HEK293 (cell line): ENCODE measurements at regions not wholly inside any gene's neighbourhood (a gene's known extent, or its start where the extent isn't known, plus 50 kb on each side); places are given as distances from the start of the nearest gene placed in this dataset.

ENCODE experiments used
- CTCF ChIA-PET: fragments of 350-600 bp; formaldehyde crosslinking; extraction: SDS; loops from one replicate; lab custom pipeline; 2021; ENCODE audit warnings: antibody characterized with exemption; lab: Yijun Ruan, JAX
- POLR2A ChIA-PET: fragments of 300-600 bp; formaldehyde crosslinking; extraction: SDS; loops from one replicate; lab custom pipeline; 2020; ENCODE audit warnings: antibody characterized with exemption, inconsistent platforms; lab: Yijun Ruan, JAX
- H3K27ac ChIP-seq: fragments of 200-500 bp; sonication (Bioruptor generic); 2 replicates; pipeline ENCODE4 v1.5.1; 2014; ENCODE audit warnings: low read depth, low read length, control low read depth, inconsistent platforms; ENCODE audit errors: extremely low read depth
- H3K36me3 ChIP-seq, 2 experiments: fragments of 200-500 bp in 1 of 2; sonication (Bioruptor generic) in 1 of 2; 1 replicate in 1 of 2; 2 replicates in 1 of 2; pipeline ENCODE4 v1.5.1; 2014 to 2017; ENCODE audit warnings: inconsistent platforms in 2 of 2, low read length in 2 of 2; ENCODE audit not compliant: control insufficient read depth in 2 of 2, insufficient read depth in 1 of 2
- H3K4me1 ChIP-seq: fragments of 200-500 bp; sonication (Bioruptor generic); 2 replicates; pipeline ENCODE4 v1.5.1; 2014; ENCODE audit warnings: mild to moderate bottlenecking, low read length, inconsistent platforms; ENCODE audit not compliant: control insufficient read depth, insufficient read depth
- H3K4me3 ChIP-seq: 2 replicates; pipeline ENCODE4 v1.5.1; 2011; ENCODE audit warnings: low read depth, mild to moderate bottlenecking, control low read depth, low read length, moderate library complexity
- H3K9me3 ChIP-seq: fragments of 200-500 bp; sonication (Bioruptor generic); 2 replicates; pipeline ENCODE4 v1.5.1; 2014; ENCODE audit warnings: low read depth, low read length, inconsistent platforms; ENCODE audit not compliant: control insufficient read depth, insufficient read depth
- FEZF1 ChIP-seq: fragments of 450-650 bp; formaldehyde crosslinking; IDR thresholded peaks from 2 replicates; pipeline ENCODE4 v1.5.1; 2016; ENCODE audit warnings: missing biosample characterization, missing genetic modification characterization
- KLF10 ChIP-seq: fragments of 450-650 bp; IDR thresholded peaks from 2 replicates; pipeline ENCODE4 v1.5.1; 2018; ENCODE audit warnings: missing biosample characterization, mild to moderate bottlenecking, missing genetic modification characterization
- KLF16 ChIP-seq: fragments of 450-650 bp; formaldehyde crosslinking; IDR thresholded peaks from 2 replicates; pipeline ENCODE4 v1.5.1; 2017; ENCODE audit warnings: missing biosample characterization, missing genetic modification characterization
- SCRT2 ChIP-seq: fragments of 450-650 bp; formaldehyde crosslinking; IDR thresholded peaks from 2 replicates; pipeline ENCODE4 v1.5.1; 2016; ENCODE audit warnings: missing biosample characterization, missing genetic modification characterization
- TCF7L2 ChIP-seq: IDR thresholded peaks from 2 replicates; pipeline ENCODE4 v1.6.1; 2011; ENCODE audit warnings: low read depth, mild to moderate bottlenecking, inconsistent platforms, low read length, moderate library complexity, borderline replicate concordance
- ZBTB44 ChIP-seq: fragments of 450-650 bp; IDR thresholded peaks from 2 replicates; pipeline ENCODE4 v1.5.1; 2018; ENCODE audit warnings: missing biosample characterization, mild to moderate bottlenecking, missing genetic modification characterization
- ZFP69B ChIP-seq: fragments of 450-650 bp; formaldehyde crosslinking; IDR thresholded peaks from 2 replicates; pipeline ENCODE4 v1.5.1; 2016; ENCODE audit warnings: missing biosample characterization, missing genetic modification characterization
- ZIC2 ChIP-seq: fragments of 450-650 bp; formaldehyde crosslinking; IDR thresholded peaks from 2 replicates; pipeline ENCODE4 v1.5.1; 2016; ENCODE audit warnings: missing biosample characterization, missing genetic modification characterization
- ZNF138 ChIP-seq: fragments of 450-650 bp; formaldehyde crosslinking; IDR thresholded peaks from 2 replicates; pipeline ENCODE4 v1.5.1; 2016; ENCODE audit warnings: missing biosample characterization, missing genetic modification characterization, borderline replicate concordance
- ZNF19 ChIP-seq: fragments of 450-650 bp; formaldehyde crosslinking; IDR thresholded peaks from 2 replicates; pipeline ENCODE4; 2016; ENCODE audit warnings: missing biosample characterization, missing genetic modification characterization, low read depth
- ZNF2 ChIP-seq: fragments of 450-650 bp; formaldehyde crosslinking; IDR thresholded peaks from 2 replicates; pipeline ENCODE4 v1.5.1; 2016; ENCODE audit warnings: missing biosample characterization, missing genetic modification characterization
- ZNF202 ChIP-seq: fragments of 450-650 bp; formaldehyde crosslinking; IDR thresholded peaks from 2 replicates; pipeline ENCODE4 v1.5.1; 2016; ENCODE audit warnings: missing biosample characterization, missing genetic modification characterization, borderline replicate concordance
- ZNF223 ChIP-seq: fragments of 450-650 bp; formaldehyde crosslinking; IDR thresholded peaks from 2 replicates; pipeline ENCODE4 v1.5.1; 2016; ENCODE audit warnings: missing biosample characterization, missing genetic modification characterization
- ZNF354C ChIP-seq: fragments of 450-650 bp; formaldehyde crosslinking; IDR thresholded peaks from 2 replicates; pipeline ENCODE4 v1.5.1; 2016; ENCODE audit warnings: missing biosample characterization, missing genetic modification characterization, low read depth, borderline replicate concordance
- ZNF473 ChIP-seq: fragments of 450-650 bp; formaldehyde crosslinking; IDR thresholded peaks from 2 replicates; pipeline ENCODE4 v1.5.1; 2017; ENCODE audit warnings: missing biosample characterization, missing genetic modification characterization
- ZNF596 ChIP-seq: fragments of 450-650 bp; IDR thresholded peaks from 2 replicates; pipeline ENCODE4 v1.5.0; 2018; ENCODE audit warnings: missing biosample characterization, mild to moderate bottlenecking, missing genetic modification characterization, moderate library complexity
- ZNF610 ChIP-seq: fragments of 450-650 bp; formaldehyde crosslinking; IDR thresholded peaks from 2 replicates; pipeline ENCODE4 v1.5.1; 2016; ENCODE audit warnings: missing biosample characterization, missing genetic modification characterization, borderline replicate concordance
- ZNF626 ChIP-seq: fragments of 450-650 bp; sonication (Bioruptor Pico); formaldehyde crosslinking; IDR thresholded peaks from 2 replicates; pipeline ENCODE4 v1.5.1; 2018; ENCODE audit warnings: missing biosample characterization, missing genetic modification characterization, inconsistent platforms
- ZNF658 ChIP-seq: fragments of 450-650 bp; formaldehyde crosslinking; IDR thresholded peaks from 2 replicates; pipeline ENCODE4; 2016; ENCODE audit warnings: missing biosample characterization, missing genetic modification characterization
- ZNF701 ChIP-seq: fragments of 450-650 bp; formaldehyde crosslinking; IDR thresholded peaks from 2 replicates; pipeline ENCODE4 v1.5.1; 2016; ENCODE audit warnings: missing biosample characterization, missing genetic modification characterization
- ZNF777 ChIP-seq: fragments of 450-650 bp; formaldehyde crosslinking; IDR thresholded peaks from 2 replicates; pipeline ENCODE4 v1.5.1; 2017; ENCODE audit warnings: missing biosample characterization, missing genetic modification characterization, borderline replicate concordance
- ZSCAN4 ChIP-seq: fragments of 450-650 bp; formaldehyde crosslinking; IDR thresholded peaks from 2 replicates; pipeline ENCODE4 v1.5.1; 2017; ENCODE audit warnings: missing biosample characterization, missing genetic modification characterization
- TF ChIP-seq, protein P1 (sequence below): fragments of 450-650 bp; formaldehyde crosslinking; IDR thresholded peaks from 2 replicates; pipeline ENCODE4 v1.5.1; 2016; ENCODE audit warnings: missing biosample characterization, missing genetic modification characterization, low read depth
- TF ChIP-seq, protein P2 (sequence below): fragments of 450-650 bp; formaldehyde crosslinking; IDR thresholded peaks from 2 replicates; pipeline ENCODE4 v1.5.1; 2017; ENCODE audit warnings: missing biosample characterization, missing genetic modification characterization
- TF ChIP-seq, protein P3 (sequence below): fragments of 450-650 bp; formaldehyde crosslinking; IDR thresholded peaks from 2 replicates; pipeline ENCODE4 v1.5.1; 2016; ENCODE audit warnings: missing biosample characterization, missing genetic modification characterization
- TF ChIP-seq, protein P4 (sequence below): fragments of 450-650 bp; formaldehyde crosslinking; IDR thresholded peaks from 2 replicates; pipeline ENCODE4 v1.5.1; 2017; ENCODE audit warnings: missing biosample characterization, mild to moderate bottlenecking, missing genetic modification characterization, moderate library complexity
- TF ChIP-seq, protein P5 (sequence below): fragments of 450-650 bp; formaldehyde crosslinking; IDR thresholded peaks from 2 replicates; pipeline ENCODE4 v1.5.1; 2016; ENCODE audit warnings: missing biosample characterization, missing genetic modification characterization

GRCh38 chr12:28129031-28129430 is 61.2 kb upstream of the CCDC91 start (continued):
- TF ChIP-seq, protein P1, sequence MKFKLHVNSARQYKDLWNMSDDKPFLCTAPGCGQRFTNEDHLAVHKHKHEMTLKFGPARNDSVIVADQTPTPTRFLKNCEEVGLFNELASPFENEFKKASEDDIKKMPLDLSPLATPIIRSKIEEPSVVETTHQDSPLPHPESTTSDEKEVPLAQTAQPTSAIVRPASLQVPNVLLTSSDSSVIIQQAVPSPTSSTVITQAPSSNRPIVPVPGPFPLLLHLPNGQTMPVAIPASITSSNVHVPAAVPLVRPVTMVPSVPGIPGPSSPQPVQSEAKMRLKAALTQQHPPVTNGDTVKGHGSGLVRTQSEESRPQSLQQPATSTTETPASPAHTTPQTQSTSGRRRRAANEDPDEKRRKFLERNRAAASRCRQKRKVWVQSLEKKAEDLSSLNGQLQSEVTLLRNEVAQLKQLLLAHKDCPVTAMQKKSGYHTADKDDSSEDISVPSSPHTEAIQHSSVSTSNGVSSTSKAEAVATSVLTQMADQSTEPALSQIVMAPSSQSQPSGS (tag by site-specific recombination), result no peak
- TF ChIP-seq ZNF2 (no peak), KLF10 (no peak), ZNF473 (tag by site-specific recombination) (no peak), ZNF138 (tag by site-specific recombination) (no peak), ZNF19 (tag by site-specific recombination) (no peak), TCF7L2 (no peak)
- TF ChIP-seq, protein P2, sequence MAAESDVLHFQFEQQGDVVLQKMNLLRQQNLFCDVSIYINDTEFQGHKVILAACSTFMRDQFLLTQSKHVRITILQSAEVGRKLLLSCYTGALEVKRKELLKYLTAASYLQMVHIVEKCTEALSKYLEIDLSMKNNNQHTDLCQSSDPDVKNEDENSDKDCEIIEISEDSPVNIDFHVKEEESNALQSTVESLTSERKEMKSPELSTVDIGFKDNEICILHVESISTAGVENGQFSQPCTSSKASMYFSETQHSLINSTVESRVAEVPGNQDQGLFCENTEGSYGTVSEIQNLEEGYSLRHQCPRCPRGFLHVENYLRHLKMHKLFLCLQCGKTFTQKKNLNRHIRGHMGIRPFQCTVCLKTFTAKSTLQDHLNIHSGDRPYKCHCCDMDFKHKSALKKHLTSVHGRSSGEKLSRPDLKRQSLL (tag by site-specific recombination), result no peak
- TF ChIP-seq, all 188 proteins: peak for 0

- POLR2A ChIA-PET, result interaction anchor here (0.6 kb wide), 1 partner anchor 9 kb away, joined by 3 read pairs; no protein-coding TSS in a partner anchor
- H3K27ac ChIP-seq, result no peak overlapping the region
- CTCF ChIA-PET, result no interaction called here
Measured at GRCh38 chr12:28130234-28130624, 60.0 kb upstream of the CCDC91 start.

More at GRCh38 chr12:28130234-28130624, 60.0 kb upstream of the CCDC91 start:
- Histone ChIP-seq H3K9me3 (no peaks in the 10 kb centered on the region), H3K4me1 (no peaks in the 10 kb centered on the region), H3K4me3 (no peak overlapping the region), H3K36me3 (no peaks in the 10 kb centered on the region)
- TF ChIP-seq ZNF354C (tag by site-specific recombination) (no peak), SCRT2 (tag by site-specific recombination) (no peak), ZIC2 (tag by site-specific recombination) (no peak), ZNF626 (tag by site-specific recombination) (no peak), FEZF1 (tag by site-specific recombination) (no peak), ZNF202 (no peak), ZSCAN4 (tag by site-specific recombination) (no peak), ZNF596 (tag by site-specific recombination) (no peak), KLF16 (tag by site-specific recombination) (no peak), ZNF223 (tag by site-specific recombination) (no peak), ZNF610 (no peak), ZNF658 (no peak), ZNF701 (tag by site-specific recombination) (no peak), ZFP69B (tag by site-specific recombination) (no peak), ZNF777 (tag by site-specific recombination) (no peak), ZBTB44 (no peak)
- TF ChIP-seq, protein P3, sequence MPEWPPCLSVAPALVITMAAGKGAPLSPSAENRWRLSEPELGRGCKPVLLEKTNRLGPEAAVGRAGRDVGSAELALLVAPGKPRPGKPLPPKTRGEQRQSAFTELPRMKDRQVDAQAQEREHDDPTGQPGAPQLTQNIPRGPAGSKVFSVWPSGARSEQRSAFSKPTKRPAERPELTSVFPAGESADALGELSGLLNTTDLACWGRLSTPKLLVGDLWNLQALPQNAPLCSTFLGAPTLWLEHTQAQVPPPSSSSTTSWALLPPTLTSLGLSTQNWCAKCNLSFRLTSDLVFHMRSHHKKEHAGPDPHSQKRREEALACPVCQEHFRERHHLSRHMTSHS (tag by site-specific recombination), result no peak
- TF ChIP-seq, protein P4, sequence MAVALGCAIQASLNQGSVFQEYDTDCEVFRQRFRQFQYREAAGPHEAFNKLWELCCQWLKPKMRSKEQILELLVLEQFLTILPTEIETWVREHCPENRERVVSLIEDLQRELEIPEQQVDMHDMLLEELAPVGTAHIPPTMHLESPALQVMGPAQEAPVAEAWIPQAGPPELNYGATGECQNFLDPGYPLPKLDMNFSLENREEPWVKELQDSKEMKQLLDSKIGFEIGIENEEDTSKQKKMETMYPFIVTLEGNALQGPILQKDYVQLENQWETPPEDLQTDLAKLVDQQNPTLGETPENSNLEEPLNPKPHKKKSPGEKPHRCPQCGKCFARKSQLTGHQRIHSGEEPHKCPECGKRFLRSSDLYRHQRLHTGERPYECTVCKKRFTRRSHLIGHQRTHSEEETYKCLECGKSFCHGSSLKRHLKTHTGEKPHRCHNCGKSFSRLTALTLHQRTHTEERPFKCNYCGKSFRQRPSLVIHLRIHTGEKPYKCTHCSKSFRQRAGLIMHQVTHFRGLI, result no peak
- TF ChIP-seq, protein P5, sequence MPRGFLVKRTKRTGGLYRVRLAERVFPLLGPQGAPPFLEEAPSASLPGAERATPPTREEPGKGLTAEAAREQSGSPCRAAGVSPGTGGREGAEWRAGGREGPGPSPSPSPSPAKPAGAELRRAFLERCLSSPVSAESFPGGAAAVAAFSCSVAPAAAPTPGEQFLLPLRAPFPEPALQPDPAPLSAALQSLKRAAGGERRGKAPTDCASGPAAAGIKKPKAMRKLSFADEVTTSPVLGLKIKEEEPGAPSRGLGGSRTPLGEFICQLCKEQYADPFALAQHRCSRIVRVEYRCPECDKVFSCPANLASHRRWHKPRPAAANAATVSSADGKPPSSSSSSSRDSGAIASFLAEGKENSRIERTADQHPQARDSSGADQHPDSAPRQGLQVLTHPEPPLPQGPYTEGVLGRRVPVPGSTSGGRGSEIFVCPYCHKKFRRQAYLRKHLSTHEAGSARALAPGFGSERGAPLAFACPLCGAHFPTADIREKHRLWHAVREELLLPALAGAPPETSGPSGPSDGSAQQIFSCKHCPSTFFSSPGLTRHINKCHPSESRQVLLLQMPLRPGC (tag by site-specific recombination), result no peak
